SU-DHL-6 (cell line): ENCODE measurements at regions not wholly inside any gene's neighbourhood (a gene's known extent, or its start where the extent isn't known, plus 50 kb on each side); places are given as distances from the start of the nearest gene placed in this dataset.

Source experiments
- EZH2phosphoT487 ChIP-seq: fragments of 200-600 bp; sonication (generic), shearing (Covaris generic); conservative IDR thresholded peaks from 2 replicates; pipeline ENCODE4 v1.6.1; 2018; ENCODE audit warnings: mild to moderate bottlenecking, antibody characterized with exemption, low read length, moderate library complexity, mixed read lengths
- TF ChIP-seq, protein P1 (sequence below): fragments of 200-600 bp; sonication (generic); IDR thresholded peaks from one replicate; pipeline ENCODE4 v1.5.1; 2017; ENCODE audit warnings: antibody characterized with exemption, mild to moderate bottlenecking, low read length, moderate library complexity; ENCODE audit not compliant: insufficient read depth, poor library complexity, severe bottlenecking

DNA sequence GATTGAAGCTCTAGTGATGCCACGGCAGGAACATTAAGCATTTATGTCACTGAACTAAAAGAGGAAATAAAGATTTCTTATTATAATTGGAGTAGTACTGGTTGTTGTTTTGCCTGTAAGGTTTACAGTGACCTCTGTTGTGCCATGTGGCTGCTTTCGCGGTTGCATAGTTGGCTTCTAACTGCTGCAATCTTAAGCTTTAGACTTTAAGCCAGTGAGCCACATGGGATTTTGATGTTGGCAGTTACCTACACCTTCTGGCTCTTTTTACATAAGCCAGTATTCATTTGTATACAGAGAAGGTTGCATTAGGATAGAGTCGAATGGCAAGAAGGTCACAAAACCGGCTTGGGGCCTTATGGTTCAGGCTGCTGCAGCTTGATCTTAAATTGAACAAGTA lies 1311.6 kb downstream of the RAPGEF2 start:
- TF ChIP-seq EZH2phosphoT487, result no peak
- TF ChIP-seq, protein P1, sequence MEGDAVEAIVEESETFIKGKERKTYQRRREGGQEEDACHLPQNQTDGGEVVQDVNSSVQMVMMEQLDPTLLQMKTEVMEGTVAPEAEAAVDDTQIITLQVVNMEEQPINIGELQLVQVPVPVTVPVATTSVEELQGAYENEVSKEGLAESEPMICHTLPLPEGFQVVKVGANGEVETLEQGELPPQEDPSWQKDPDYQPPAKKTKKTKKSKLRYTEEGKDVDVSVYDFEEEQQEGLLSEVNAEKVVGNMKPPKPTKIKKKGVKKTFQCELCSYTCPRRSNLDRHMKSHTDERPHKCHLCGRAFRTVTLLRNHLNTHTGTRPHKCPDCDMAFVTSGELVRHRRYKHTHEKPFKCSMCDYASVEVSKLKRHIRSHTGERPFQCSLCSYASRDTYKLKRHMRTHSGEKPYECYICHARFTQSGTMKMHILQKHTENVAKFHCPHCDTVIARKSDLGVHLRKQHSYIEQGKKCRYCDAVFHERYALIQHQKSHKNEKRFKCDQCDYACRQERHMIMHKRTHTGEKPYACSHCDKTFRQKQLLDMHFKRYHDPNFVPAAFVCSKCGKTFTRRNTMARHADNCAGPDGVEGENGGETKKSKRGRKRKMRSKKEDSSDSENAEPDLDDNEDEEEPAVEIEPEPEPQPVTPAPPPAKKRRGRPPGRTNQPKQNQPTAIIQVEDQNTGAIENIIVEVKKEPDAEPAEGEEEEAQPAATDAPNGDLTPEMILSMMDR, result no peak
